ENCODE measurements at regions not wholly inside any gene's neighbourhood (a gene's known extent, or its start where the extent isn't known, plus 50 kb on each side); places are given as distances from the start of the nearest gene placed in this dataset.

DNA sequence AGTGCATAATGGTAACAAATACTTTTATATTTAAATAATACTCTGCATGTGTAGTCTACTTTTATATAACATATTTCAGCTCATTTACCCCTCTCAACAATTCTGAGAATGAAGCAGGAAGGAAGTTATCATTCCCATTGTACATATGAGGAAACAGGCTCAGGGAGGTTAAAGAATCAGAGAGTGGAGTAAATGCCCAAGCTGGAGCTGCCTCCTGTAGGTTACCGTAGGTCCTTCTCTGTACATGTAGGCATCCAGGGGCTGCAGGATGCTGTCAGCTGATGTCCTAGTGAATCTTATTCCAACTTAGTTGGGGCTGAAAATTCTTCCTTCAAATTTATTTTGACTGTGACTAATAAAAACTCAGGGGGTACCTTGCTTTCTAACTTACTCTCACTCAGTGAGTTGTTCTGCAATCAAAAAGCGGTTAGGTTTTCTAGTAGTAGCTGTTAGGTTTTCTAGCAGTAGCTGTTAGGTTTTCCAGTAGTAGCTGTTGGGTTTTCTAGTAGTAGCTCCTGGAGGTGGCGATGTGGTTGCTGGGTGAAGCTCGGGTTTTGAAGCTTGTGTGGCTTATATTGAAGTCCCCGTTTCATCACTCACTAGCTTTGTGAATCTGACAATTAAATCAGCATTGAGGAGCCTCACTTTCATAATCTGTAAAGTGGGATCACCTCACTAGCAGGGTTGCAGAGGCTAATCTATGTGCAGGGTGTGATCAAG is 357.0 kb downstream of the NR2F2 start:
- Histone ChIP-seq H3K4me3 (ENCODE audit: low read length) (no peak overlapping the region), H3K27me3 (ENCODE audit: control insufficient read depth, low read length) (no peaks in the 10 kb centered on the region), H3K27ac (ENCODE audit: low read depth, low read length) (no peak overlapping the region), H4K20me1 (ENCODE audit: control insufficient read depth, insufficient read depth, low read depth, low read length) (no peaks in the 10 kb centered on the region), H3K9me3 (ENCODE audit: control insufficient read depth, insufficient read depth, low read length) (no peaks in the 10 kb centered on the region), H3K4me2 (ENCODE audit: low read length) (no peak overlapping the region), H3K36me3 (ENCODE audit: control insufficient read depth, low read length) (no peaks in the 10 kb centered on the region), H3K9me2 (replicated peaks; ENCODE audit: control insufficient read depth, low read length) (no peaks in the 10 kb centered on the region), H3K79me2 (ENCODE audit: control insufficient read depth, low read length) (no peaks in the 10 kb centered on the region), H3K4me1 (ENCODE audit: control insufficient read depth, low read length) (no peaks in the 10 kb centered on the region), H3F3A (ENCODE audit: control insufficient read depth, insufficient read depth) (no peaks in the 10 kb centered on the region)
- TF ChIP-seq EZH2phosphoT487 (IDR thresholded peaks at IDR 0.05; ENCODE audit: borderline replicate concordance, low read length): no peak
- TF ChIP-seq, protein P1, sequence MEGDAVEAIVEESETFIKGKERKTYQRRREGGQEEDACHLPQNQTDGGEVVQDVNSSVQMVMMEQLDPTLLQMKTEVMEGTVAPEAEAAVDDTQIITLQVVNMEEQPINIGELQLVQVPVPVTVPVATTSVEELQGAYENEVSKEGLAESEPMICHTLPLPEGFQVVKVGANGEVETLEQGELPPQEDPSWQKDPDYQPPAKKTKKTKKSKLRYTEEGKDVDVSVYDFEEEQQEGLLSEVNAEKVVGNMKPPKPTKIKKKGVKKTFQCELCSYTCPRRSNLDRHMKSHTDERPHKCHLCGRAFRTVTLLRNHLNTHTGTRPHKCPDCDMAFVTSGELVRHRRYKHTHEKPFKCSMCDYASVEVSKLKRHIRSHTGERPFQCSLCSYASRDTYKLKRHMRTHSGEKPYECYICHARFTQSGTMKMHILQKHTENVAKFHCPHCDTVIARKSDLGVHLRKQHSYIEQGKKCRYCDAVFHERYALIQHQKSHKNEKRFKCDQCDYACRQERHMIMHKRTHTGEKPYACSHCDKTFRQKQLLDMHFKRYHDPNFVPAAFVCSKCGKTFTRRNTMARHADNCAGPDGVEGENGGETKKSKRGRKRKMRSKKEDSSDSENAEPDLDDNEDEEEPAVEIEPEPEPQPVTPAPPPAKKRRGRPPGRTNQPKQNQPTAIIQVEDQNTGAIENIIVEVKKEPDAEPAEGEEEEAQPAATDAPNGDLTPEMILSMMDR (IDR thresholded peaks at IDR 0.05; ENCODE audit: low read depth, low read length, poor library complexity, severe bottlenecking): no peak

- no peaks in the 10 kb centered on the region for H3F3A ChIP-seq (ENCODE audit: control insufficient read depth, insufficient read depth)
- H3K9me3 ChIP-seq (ENCODE audit: control insufficient read depth, insufficient read depth, low read length): no peaks in the 10 kb centered on the region
- no peak overlapping the region for H3K27ac ChIP-seq (ENCODE audit: low read depth, low read length)
- H4K20me1 ChIP-seq (ENCODE audit: control insufficient read depth, insufficient read depth, low read depth, low read length): no peaks in the 10 kb centered on the region
- TF ChIP-seq EZH2phosphoT487 (IDR thresholded peaks at IDR 0.05; ENCODE audit: borderline replicate concordance, low read length): no peak
- TF ChIP-seq, protein P1 (IDR thresholded peaks at IDR 0.05; ENCODE audit: low read depth, low read length, poor library complexity, severe bottlenecking): no peak
- no peaks in the 10 kb centered on the region for H3K27me3 ChIP-seq (ENCODE audit: control insufficient read depth, low read length)
- no peaks in the 10 kb centered on the region for H3K79me2 ChIP-seq (ENCODE audit: control insufficient read depth, low read length)
- no peaks in the 10 kb centered on the region for H3K4me1 ChIP-seq (ENCODE audit: control insufficient read depth, low read length)
- H3K9me2 ChIP-seq (replicated peaks; ENCODE audit: control insufficient read depth, low read length): no peaks in the 10 kb centered on the region
- no peaks in the 10 kb centered on the region for H3K36me3 ChIP-seq (ENCODE audit: control insufficient read depth, low read length)
- H3K4me2 ChIP-seq (ENCODE audit: low read length): no peak overlapping the region
- H3K4me3 ChIP-seq (ENCODE audit: low read length): no peak overlapping the region
Measured at GRCh38 chr15:96690733-96691132, 360.2 kb downstream of the NR2F2 start.

DNA sequence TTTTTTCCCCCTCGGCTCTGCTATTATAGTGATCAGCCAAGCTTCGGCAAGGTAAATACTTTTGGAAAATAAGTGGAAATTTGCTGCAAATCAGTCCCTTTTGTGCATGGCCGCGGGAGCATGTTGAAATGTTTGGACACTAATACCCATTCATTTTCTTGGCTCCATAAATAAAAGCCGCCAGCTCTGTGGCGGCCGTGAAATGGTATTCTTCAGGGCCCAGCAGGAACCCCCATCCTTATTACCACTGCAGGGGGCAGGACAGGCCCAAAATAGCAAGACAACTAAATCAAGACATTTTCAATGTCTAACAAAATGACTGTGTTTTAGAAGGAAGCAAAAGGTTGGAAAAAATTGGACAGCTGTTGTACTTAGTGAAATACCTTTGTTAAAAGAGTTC is 362.3 kb downstream of the NR2F2 start:
- no peaks in the 10 kb centered on the region for H3K4me1 ChIP-seq (ENCODE audit: control insufficient read depth, low read length)
- no peaks in the 10 kb centered on the region for H3K79me2 ChIP-seq (ENCODE audit: control insufficient read depth, low read length)
- no peak overlapping the region for H3K4me2 ChIP-seq (ENCODE audit: low read length)
- no peak overlapping the region for H3K4me3 ChIP-seq (ENCODE audit: low read length)
- TF ChIP-seq EZH2phosphoT487 (IDR thresholded peaks at IDR 0.05; ENCODE audit: borderline replicate concordance, low read length): no peak
- TF ChIP-seq, protein P1 (IDR thresholded peaks at IDR 0.05; ENCODE audit: low read depth, low read length, poor library complexity, severe bottlenecking): no peak
- no peaks in the 10 kb centered on the region for H3K36me3 ChIP-seq (ENCODE audit: control insufficient read depth, low read length)
- no peaks in the 10 kb centered on the region for H3K9me3 ChIP-seq (ENCODE audit: control insufficient read depth, insufficient read depth, low read length)
- no peaks in the 10 kb centered on the region for H4K20me1 ChIP-seq (ENCODE audit: control insufficient read depth, insufficient read depth, low read depth, low read length)
- no peaks in the 10 kb centered on the region for H3K9me2 ChIP-seq (replicated peaks; ENCODE audit: control insufficient read depth, low read length)
- no peaks in the 10 kb centered on the region for H3F3A ChIP-seq (ENCODE audit: control insufficient read depth, insufficient read depth)
- no peaks in the 10 kb centered on the region for H3K27me3 ChIP-seq (ENCODE audit: control insufficient read depth, low read length)
- no peak overlapping the region for H3K27ac ChIP-seq (ENCODE audit: low read depth, low read length)
